NCI-H446 treated with DMSO at 0.1 percent for 48 hours (cell line): ENCODE measurements at regions not wholly inside any gene's neighbourhood (a gene's known extent, or its start where the extent isn't known, plus 50 kb on each side); places are given as distances from the start of the nearest gene placed in this dataset.

Experiments used
- DNase-seq: peaks from one replicate; lab custom pipeline; 2025; lab: John Stamatoyannopoulos, UW

- no peak for DNase-seq
Measured at GRCh38 chr4:19707876-19708275, 543.8 kb upstream of the SLIT2 start.

GRCh38 chr4:19703391-19703790 lies 548.3 kb upstream of the SLIT2 start:
- DNase-seq, result no peak

GRCh38 chr4:19700992-19701391 lies 550.7 kb upstream of the SLIT2 start:
- no peak for DNase-seq

- no peak for DNase-seq
Measured at GRCh38 chr4:19698961-19699360, 552.7 kb upstream of the SLIT2 start.

GRCh38 chr4:19694812-19695211 lies 556.9 kb upstream of the SLIT2 start:
- DNase-seq, result no peak

- no peak for DNase-seq
Measured at GRCh38 chr4:19693936-19694570, 557.7 kb upstream of the SLIT2 start.

GRCh38 chr4:19689511-19689910 lies 562.2 kb upstream of the SLIT2 start:
- no peak for DNase-seq

GRCh38 chr4:19686456-19686855 lies 565.2 kb upstream of the SLIT2 start:
- DNase-seq, result no peak

GRCh38 chr4:19684084-19684483 lies 567.6 kb upstream of the SLIT2 start:
- DNase-seq, result no peak

- no peak for DNase-seq
Measured at GRCh38 chr4:19683426-19683825, 568.3 kb upstream of the SLIT2 start.

GRCh38 chr4:19677211-19677610 lies 574.5 kb upstream of the SLIT2 start:
- no peak for DNase-seq

- DNase-seq, result peak; percentile 20
Measured at GRCh38 chr4:19675172-19675811, 576.4 kb upstream of the SLIT2 start.

- no peak for DNase-seq
Measured at GRCh38 chr4:19659101-19659500, 592.6 kb upstream of the SLIT2 start.

GRCh38 chr4:19657856-19658255 lies 593.8 kb upstream of the SLIT2 start:
- no peak for DNase-seq

GRCh38 chr4:19655666-19656065 lies 596.0 kb upstream of the SLIT2 start:
- no peak for DNase-seq

- no peak for DNase-seq
Measured at GRCh38 chr4:19650903-19651864, 600.5 kb upstream of the SLIT2 start.

- DNase-seq, result no peak
Measured at GRCh38 chr4:19645589-19645988, 606.1 kb upstream of the SLIT2 start.

- no peak for DNase-seq
Measured at GRCh38 chr4:19636451-19636850, 615.3 kb upstream of the SLIT2 start.

- DNase-seq, result no peak
Measured at GRCh38 chr4:19631814-19632213, 619.9 kb upstream of the SLIT2 start.

GRCh38 chr4:19623866-19624265 lies 627.8 kb upstream of the SLIT2 start:
- no peak for DNase-seq

- no peak for DNase-seq
Measured at GRCh38 chr4:19615086-19615689, 636.5 kb upstream of the SLIT2 start.

GRCh38 chr4:19614171-19614570 lies 637.5 kb upstream of the SLIT2 start:
- no peak for DNase-seq
